CD4-positive, alpha-beta T cell treated with Interleukin-17A for 1 hour (primary cell): ENCODE measurements at regions not wholly inside any gene's neighbourhood (a gene's known extent, or its start where the extent isn't known, plus 50 kb on each side); places are given as distances from the start of the nearest gene placed in this dataset.
"Not testable (repeated sequence)": the region's sequence is repeated elsewhere in the genome, so short reads cannot be mapped to it uniquely, and the experiment has no call there.

Experiments
- DNase-seq: peaks from one replicate; pipeline ENCODE4 v3.0.0-alpha.2; 2020

- no peak for DNase-seq
Measured at GRCh38 chr6:115539531-115539930, 521.2 kb downstream of the FRK start.

GRCh38 chr6:115524821-115525220 lies 535.9 kb downstream of the FRK start:
- no peak for DNase-seq

GRCh38 chr6:115521747-115522146 lies 538.9 kb downstream of the FRK start:
- not testable (repeated sequence) for DNase-seq

GRCh38 chr6:115514656-115515055 lies 546.0 kb downstream of the FRK start:
- no peak for DNase-seq

GRCh38 chr6:115512923-115513322 lies 547.8 kb downstream of the FRK start:
- no peak for DNase-seq

- DNase-seq, result no peak
Measured at GRCh38 chr6:115511771-115512170, 548.9 kb downstream of the FRK start.

- not testable (repeated sequence) for DNase-seq
Measured at GRCh38 chr6:115502432-115502831, 558.3 kb downstream of the FRK start.

- no peak for DNase-seq
Measured at GRCh38 chr6:115495184-115495583, 565.5 kb downstream of the FRK start.

GRCh38 chr6:115487331-115487730 lies 573.4 kb downstream of the FRK start:
- DNase-seq, result no peak

GRCh38 chr6:115485400-115485799 lies 575.3 kb downstream of the FRK start:
- no peak for DNase-seq

- not testable (repeated sequence) for DNase-seq
Measured at GRCh38 chr6:115480543-115480942, 580.1 kb downstream of the FRK start.

- no peak for DNase-seq
Measured at GRCh38 chr6:115474443-115475041, 586.1 kb downstream of the FRK start.

GRCh38 chr6:115468272-115469005 lies 592.3 kb downstream of the FRK start:
- no peak for DNase-seq

- DNase-seq, result no peak
Measured at GRCh38 chr6:115467726-115468125, 593.0 kb downstream of the FRK start.

- DNase-seq, result no peak
Measured at GRCh38 chr6:115460913-115461312, 599.8 kb downstream of the FRK start.

GRCh38 chr6:115456848-115457247 lies 603.8 kb downstream of the FRK start:
- DNase-seq, result no peak

- no peak for DNase-seq
Measured at GRCh38 chr6:115443825-115444478, 616.7 kb downstream of the FRK start.

GRCh38 chr6:115442323-115442722 lies 618.4 kb downstream of the FRK start:
- no peak for DNase-seq

- no peak for DNase-seq
Measured at GRCh38 chr6:115441651-115442050, 619.0 kb downstream of the FRK start.

GRCh38 chr6:115415378-115415777 lies 645.3 kb downstream of the FRK start:
- no peak for DNase-seq

GRCh38 chr6:115414916-115415315 lies 645.8 kb downstream of the FRK start:
- DNase-seq, result not testable (repeated sequence)

- no peak for DNase-seq
Measured at GRCh38 chr6:115411756-115412155, 648.9 kb downstream of the FRK start.

- DNase-seq, result no peak
Measured at GRCh38 chr6:115404446-115404845, 656.2 kb downstream of the FRK start.

GRCh38 chr6:115398607-115399006 lies 662.1 kb downstream of the FRK start:
- no peak for DNase-seq
